ENCODE measurements at regions not wholly inside any gene's neighbourhood (a gene's known extent, or its start where the extent isn't known, plus 50 kb on each side); places are given as distances from the start of the nearest gene placed in this dataset.
"Not testable (repeated sequence)": the region's sequence is repeated elsewhere in the genome, so short reads cannot be mapped to it uniquely, and the experiment has no call there.

- Mint-ChIP-seq H3K4me3 (no peak overlapping the region), H3K4me1 (peaks cover 0 to 5% (median 1%) of the 10 kb centered on the region in 3 donors), H3K27ac (no peak overlapping the region), H3K9me3 (no peaks in the 10 kb centered on the region), H3K36me3 (peaks cover 3% of the 10 kb centered on the region), H3K27me3 (peaks cover 25% of the 10 kb centered on the region)
These were observed 64.7 kb downstream of the KLF15 start for GRCh38 chr3:126292318-126293070.

GRCh38 chr3:126291537-126291936 lies 65.7 kb downstream of the KLF15 start:
- Mint-ChIP-seq H3K36me3 (peaks cover 3% of the 10 kb centered on the region), H3K9me3 (no peaks in the 10 kb centered on the region), H3K27ac (no peak overlapping the region), H3K4me3 (no peak overlapping the region), H3K4me1 (peaks cover 0 to 5% (median 1%) of the 10 kb centered on the region in 3 donors), H3K27me3 (peaks cover 27% of the 10 kb centered on the region)

- Mint-ChIP-seq H3K36me3 (peaks cover 3% of the 10 kb centered on the region), H3K9me3 (no peaks in the 10 kb centered on the region), H3K4me3 (no peak overlapping the region), H3K27me3 (peaks cover 32% of the 10 kb centered on the region), H3K4me1 (peaks cover 0 to 5% (median 1%) of the 10 kb centered on the region in 3 donors), H3K27ac (no peak overlapping the region)
These were observed 66.1 kb downstream of the KLF15 start for GRCh38 chr3:126291061-126291460.

- Mint-ChIP-seq H3K27me3 (peaks cover 35% of the 10 kb centered on the region), H3K36me3 (peaks cover 3% of the 10 kb centered on the region), H3K9me3 (no peaks in the 10 kb centered on the region), H3K27ac (no peak overlapping the region), H3K4me1 (peaks cover 0 to 5% (median 1%) of the 10 kb centered on the region in 3 donors), H3K4me3 (no peak overlapping the region)
These were observed 66.9 kb downstream of the KLF15 start for GRCh38 chr3:126290325-126290724.

- no peak overlapping the region for H3K27ac Mint-ChIP-seq
These were observed 68.1 kb downstream of the KLF15 start for GRCh38 chr3:126289096-126289495.

GRCh38 chr3:126288314-126288713 lies 68.9 kb downstream of the KLF15 start:
- peaks cover 35% of the 10 kb centered on the region for H3K27me3 Mint-ChIP-seq
- peak overlapping the region in 1 of 4 donors; percentile 33 for H3K4me3 Mint-ChIP-seq
- H3K27ac Mint-ChIP-seq: no peak overlapping the region
- peaks cover 0 to 5% (median 1%) of the 10 kb centered on the region in 3 donors for H3K4me1 Mint-ChIP-seq
- peaks cover 2% of the 10 kb centered on the region for H3K36me3 Mint-ChIP-seq
- H3K9me3 Mint-ChIP-seq: no peaks in the 10 kb centered on the region

More at GRCh38 chr3:126289096-126289495, 68.1 kb downstream of the KLF15 start:
- no peaks in the 10 kb centered on the region for H3K9me3 Mint-ChIP-seq
- H3K27me3 Mint-ChIP-seq: peaks cover 35% of the 10 kb centered on the region
- peaks cover 0 to 5% (median 1%) of the 10 kb centered on the region in 3 donors for H3K4me1 Mint-ChIP-seq
- peaks cover 3% of the 10 kb centered on the region for H3K36me3 Mint-ChIP-seq
- H3K4me3 Mint-ChIP-seq: no peak overlapping the region

GRCh38 chr3:126287536-126288241 lies 69.5 kb downstream of the KLF15 start:
- Mint-ChIP-seq H3K9me3 (no peaks in the 10 kb centered on the region), H3K27ac (no peak overlapping the region), H3K36me3 (no peaks in the 10 kb centered on the region), H3K4me1 (peaks cover 0 to 5% (median 0%) of the 10 kb centered on the region in 3 donors), H3K27me3 (peaks cover 37% of the 10 kb centered on the region), H3K4me3 (peak overlapping the region in 1 of 4 donors; percentile 33)

GRCh38 chr3:126287171-126287535 lies 70.1 kb downstream of the KLF15 start:
- no peak overlapping the region for H3K4me3 Mint-ChIP-seq
- peaks cover 1% of the 10 kb centered on the region for H3K36me3 Mint-ChIP-seq
- H3K9me3 Mint-ChIP-seq: no peaks in the 10 kb centered on the region
- peaks cover 38% of the 10 kb centered on the region for H3K27me3 Mint-ChIP-seq
- peaks cover 0 to 5% (median 0%) of the 10 kb centered on the region in 3 donors for H3K4me1 Mint-ChIP-seq
- no peak overlapping the region for H3K27ac Mint-ChIP-seq

- Mint-ChIP-seq H3K4me1 (peaks cover 0 to 5% (median 0%) of the 10 kb centered on the region in 3 donors), H3K9me3 (peaks cover 0 to 1% (median 0%) of the 10 kb centered on the region in 3 donors), H3K4me3 (no peak overlapping the region), H3K36me3 (peaks cover 1% of the 10 kb centered on the region), H3K27ac (no peak overlapping the region), H3K27me3 (peaks cover 32% of the 10 kb centered on the region)
These were observed 71.8 kb downstream of the KLF15 start for GRCh38 chr3:126285369-126285768.

- Mint-ChIP-seq H3K9me3 (peaks cover 0 to 1% (median 0%) of the 10 kb centered on the region in 3 donors), H3K4me1 (peaks cover 0 to 5% (median 0%) of the 10 kb centered on the region in 3 donors), H3K4me3 (no peak overlapping the region), H3K27ac (no peak overlapping the region), H3K36me3 (peaks cover 1% of the 10 kb centered on the region), H3K27me3 (peaks cover 28% of the 10 kb centered on the region)
These were observed 72.8 kb downstream of the KLF15 start for GRCh38 chr3:126284258-126284904.

GRCh38 chr3:126283651-126284050 lies 73.6 kb downstream of the KLF15 start:
- H3K4me1 Mint-ChIP-seq, H3K36me3 Mint-ChIP-seq, H3K27ac Mint-ChIP-seq, H3K9me3 Mint-ChIP-seq, H3K4me3 Mint-ChIP-seq: not testable (repeated sequence)
- H3K27me3 Mint-ChIP-seq: peaks cover 24% of the 10 kb centered on the region

GRCh38 chr3:126279853-126280252 lies 77.4 kb downstream of the KLF15 start:
- H3K27ac Mint-ChIP-seq: no peak overlapping the region
- peaks cover 1% of the 10 kb centered on the region for H3K36me3 Mint-ChIP-seq
- H3K4me1 Mint-ChIP-seq: no peaks in the 10 kb centered on the region
- peaks cover 11% of the 10 kb centered on the region for H3K27me3 Mint-ChIP-seq
- peaks cover 0 to 2% (median 1%) of the 10 kb centered on the region in 3 donors for H3K9me3 Mint-ChIP-seq
- H3K4me3 Mint-ChIP-seq: no peak overlapping the region

- H3K4me3 Mint-ChIP-seq: no peak overlapping the region
- H3K36me3 Mint-ChIP-seq: peaks cover 1% of the 10 kb centered on the region
- no peak overlapping the region for H3K27ac Mint-ChIP-seq
- peaks cover 0 to 2% (median 1%) of the 10 kb centered on the region in 3 donors for H3K9me3 Mint-ChIP-seq
- H3K27me3 Mint-ChIP-seq: peaks cover 10% of the 10 kb centered on the region
- no peaks in the 10 kb centered on the region for H3K4me1 Mint-ChIP-seq
These were observed 79.4 kb downstream of the KLF15 start for GRCh38 chr3:126277629-126278378.

- Mint-ChIP-seq H3K4me3 (no peak overlapping the region), H3K27ac (no peak overlapping the region), H3K9me3 (peaks cover 0 to 2% (median 0%) of the 10 kb centered on the region in 3 donors), H3K4me1 (no peaks in the 10 kb centered on the region), H3K27me3 (peaks cover 9% of the 10 kb centered on the region), H3K36me3 (no peaks in the 10 kb centered on the region)
These were observed 81.6 kb downstream of the KLF15 start for GRCh38 chr3:126275620-126275904.

All from IgD-negative memory B cell (primary cell).